Sigmoid colon (tissue), 6 donors: ENCODE measurements at regions not wholly inside any gene's neighbourhood (a gene's known extent, or its start where the extent isn't known, plus 50 kb on each side); places are given as distances from the start of the nearest gene placed in this dataset.
"Not testable (repeated sequence)": the region's sequence is repeated elsewhere in the genome, so short reads cannot be mapped to it uniquely, and the experiment has no call there.

Experiments used
- DNase-seq: peaks from one replicate; pipeline ENCODE4 v3.0.0-alpha.2; 2019
- H3K27ac ChIP-seq, 4 donors: fragments of 200-600 bp; sonication (generic); one replicate each; pipeline ENCODE4 v1.5.1; 2016 to 2019; ENCODE audit warnings: mild to moderate bottlenecking in 1 of 4
- H3K27me3 ChIP-seq, 3 donors: fragments of 200-600 bp; sonication (generic); one replicate each; pipeline ENCODE4 v1.5.1; 2019; ENCODE audit warnings: mild to moderate bottlenecking in 1 of 3
- H3K36me3 ChIP-seq, 4 donors: fragments of 200-600 bp; sonication (generic); one replicate each; pipeline ENCODE4 v1.5.1; 2016 to 2019
- H3K4me1 ChIP-seq, 4 donors: fragments of 200-600 bp; sonication (generic); one replicate each; pipeline ENCODE4 v1.5.1; 2017 to 2019
- H3K4me3 ChIP-seq, 4 donors: fragments of 200-600 bp; sonication (generic); one replicate each; pipeline ENCODE4 v1.5.1; 2017 to 2019; ENCODE audit warnings: mild to moderate bottlenecking in 2 of 4, moderate library complexity in 1 of 4
- H3K9me3 ChIP-seq, 4 donors: fragments of 200-600 bp in 3 of 4; sonication (generic) in 3 of 4; one replicate each; pipeline versions ENCODE4 v1.5.1 to v1.6.1; 2013 to 2019
- EP300 ChIP-seq, 4 donors: sonication (generic); formaldehyde crosslinking; IDR thresholded peaks; one replicate each; pipeline ENCODE4 v1.6.1; 2017; ENCODE audit warnings: antibody characterized with exemption in 4 of 4
- POLR2A ChIP-seq, 2 donors: fragments of 450-650 bp; IDR thresholded peaks; one replicate each; pipeline ENCODE4 v1.6.1; 2016; ENCODE audit warnings: antibody characterized with exemption in 2 of 2, mild to moderate bottlenecking in 2 of 2, moderate library complexity in 2 of 2
- POLR2AphosphoS5 ChIP-seq, 4 donors: sonication (generic); formaldehyde crosslinking; IDR thresholded peaks; one replicate each; pipeline ENCODE4 v1.6.1; 2017; ENCODE audit warnings: antibody characterized with exemption in 4 of 4
- WGBS, 2 donors: extraction: QIAGEN DNeasy Blood & Tissue Kit; methylation state at CpG; one replicate each; pipeline ENCODE4 v1.1.7; 2013; 5-methylcytosine and 5-hydroxymethylcytosine counted together
- intact Hi-C: fragments of 100-400 bp; cut with DNase I; formaldehyde crosslinking; loops from one replicate; pipeline ENCODE4 v1.15.1; 2023
- TF ChIP-seq, protein P1 (sequence below), 4 experiments: fragments of 450-650 bp in 3 of 4; fragments of 200-600 bp in 1 of 4; IDR thresholded peaks; one replicate each; pipeline ENCODE4 v1.5.1; 2016 to 2019; ENCODE audit warnings: antibody characterized with exemption in 4 of 4, mild to moderate bottlenecking in 3 of 4, moderate library complexity in 2 of 4
- donor health status: healthy with polysubstance abuse.
- donor health status: healthy.

DNA sequence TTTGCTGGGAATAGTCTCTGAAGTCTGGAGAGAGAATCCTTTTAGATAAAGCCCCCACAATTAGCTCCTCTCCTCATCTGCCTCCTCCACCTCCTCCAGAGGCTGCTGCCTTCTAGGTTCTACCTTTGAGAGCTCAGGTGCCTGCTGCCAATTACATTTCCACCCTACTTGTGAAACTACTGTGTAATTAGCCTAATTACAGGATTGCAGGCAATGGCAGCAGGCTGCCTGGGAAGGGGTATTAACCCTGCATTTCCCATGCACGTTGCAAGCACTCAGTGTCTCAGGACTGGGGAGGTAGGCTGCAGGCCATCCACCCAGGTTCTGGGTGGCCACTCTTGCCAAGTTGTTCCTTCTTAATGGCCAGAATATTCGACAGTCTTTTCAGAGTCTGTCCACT is 215.6 kb upstream of the ZNF217 start:
- Histone ChIP-seq H3K9me3 (no peaks in the 10 kb centered on the region), H3K36me3 (no peaks in the 10 kb centered on the region), H3K27me3 (no peaks in the 10 kb centered on the region), H3K4me3 (no peak overlapping the region), H3K4me1 (peaks cover 0 to 6% (median 0%) of the 10 kb centered on the region in 4 donors), H3K27ac (no peak overlapping the region)
- DNase-seq: no peak
- intact Hi-C loops: no loop called here
- TF ChIP-seq, protein P1, sequence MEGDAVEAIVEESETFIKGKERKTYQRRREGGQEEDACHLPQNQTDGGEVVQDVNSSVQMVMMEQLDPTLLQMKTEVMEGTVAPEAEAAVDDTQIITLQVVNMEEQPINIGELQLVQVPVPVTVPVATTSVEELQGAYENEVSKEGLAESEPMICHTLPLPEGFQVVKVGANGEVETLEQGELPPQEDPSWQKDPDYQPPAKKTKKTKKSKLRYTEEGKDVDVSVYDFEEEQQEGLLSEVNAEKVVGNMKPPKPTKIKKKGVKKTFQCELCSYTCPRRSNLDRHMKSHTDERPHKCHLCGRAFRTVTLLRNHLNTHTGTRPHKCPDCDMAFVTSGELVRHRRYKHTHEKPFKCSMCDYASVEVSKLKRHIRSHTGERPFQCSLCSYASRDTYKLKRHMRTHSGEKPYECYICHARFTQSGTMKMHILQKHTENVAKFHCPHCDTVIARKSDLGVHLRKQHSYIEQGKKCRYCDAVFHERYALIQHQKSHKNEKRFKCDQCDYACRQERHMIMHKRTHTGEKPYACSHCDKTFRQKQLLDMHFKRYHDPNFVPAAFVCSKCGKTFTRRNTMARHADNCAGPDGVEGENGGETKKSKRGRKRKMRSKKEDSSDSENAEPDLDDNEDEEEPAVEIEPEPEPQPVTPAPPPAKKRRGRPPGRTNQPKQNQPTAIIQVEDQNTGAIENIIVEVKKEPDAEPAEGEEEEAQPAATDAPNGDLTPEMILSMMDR (IDR thresholded peaks at IDR 0.05): no peak
- no peak for TF ChIP-seq POLR2A (IDR thresholded peaks at IDR 0.05)
- TF ChIP-seq EP300 (IDR thresholded peaks at IDR 0.05): no peak
- TF ChIP-seq POLR2AphosphoS5 (IDR thresholded peaks at IDR 0.05): no peak
- whole genome bisulfite sequencing, 2 donors: 40 to 77% methylated on average over 2 of the region's 2 CpGs

DNA sequence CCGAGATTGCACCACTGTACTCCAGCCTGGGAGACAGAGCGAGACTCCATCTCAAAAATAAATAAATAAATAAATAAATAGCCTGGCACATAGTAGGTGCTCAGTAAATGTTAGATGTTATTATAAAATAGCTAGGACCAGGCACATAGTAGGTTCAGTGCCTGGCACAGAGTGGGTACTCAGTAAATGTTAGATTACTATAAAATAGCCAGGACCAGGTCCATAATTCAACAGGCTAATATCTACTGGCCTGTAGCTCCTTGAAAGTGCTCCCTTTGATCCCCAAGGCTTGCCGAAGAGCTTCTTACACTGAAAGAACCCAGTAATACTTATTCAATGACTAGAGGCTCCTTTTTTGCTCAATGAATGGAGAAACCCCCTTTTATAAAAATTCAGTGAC is 215.1 kb upstream of the ZNF217 start:
- TF ChIP-seq POLR2AphosphoS5 (IDR thresholded peaks at IDR 0.05) (no peak), EP300 (IDR thresholded peaks at IDR 0.05) (no peak), POLR2A (IDR thresholded peaks at IDR 0.05) (no peak)
- TF ChIP-seq, protein P1 (IDR thresholded peaks at IDR 0.05): no peak
- Histone ChIP-seq H3K27me3 (no peaks in the 10 kb centered on the region), H3K4me3 (no peak overlapping the region), H3K4me1 (peaks cover 0 to 6% (median 0%) of the 10 kb centered on the region in 4 donors), H3K27ac (no peak overlapping the region), H3K9me3 (no peaks in the 10 kb centered on the region), H3K36me3 (no peaks in the 10 kb centered on the region)
- no peak for DNase-seq
- intact Hi-C loops: no loop called here
- WGBS, 2 donors: 88 to 97% methylated on average over 3 of the region's 3 CpGs

DNA sequence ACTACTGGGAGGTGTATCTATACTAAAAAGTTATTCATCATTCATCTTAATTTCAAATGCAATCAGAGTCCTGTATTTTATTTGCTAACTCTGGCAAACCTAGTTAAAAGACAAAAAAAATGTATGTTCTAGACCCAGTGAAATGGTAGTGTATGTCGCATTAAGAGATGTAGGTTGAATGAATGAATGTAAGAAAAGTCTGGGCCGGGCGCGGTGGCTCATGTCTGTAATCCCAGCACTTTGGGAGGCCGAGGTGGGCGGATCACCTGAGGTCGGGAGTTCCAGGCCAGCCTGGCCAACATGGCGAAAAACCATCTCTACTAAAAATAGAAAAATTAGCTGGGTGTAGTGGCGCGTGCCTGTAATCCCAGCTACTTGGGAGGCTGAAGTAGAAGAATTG is 214.7 kb upstream of the ZNF217 start:
- H3K4me3 ChIP-seq, H3K9me3 ChIP-seq, intact Hi-C loops, H3K27ac ChIP-seq, H3K27me3 ChIP-seq, H3K4me1 ChIP-seq, DNase-seq, H3K36me3 ChIP-seq: not testable (repeated sequence)
- 93 to 96% methylated on average over 10 of the region's 10 CpGs for WGBS, 2 donors
- TF ChIP-seq, protein P1 (IDR thresholded peaks at IDR 0.05): peak in 1 of 4 experiments; percentile 7

DNA sequence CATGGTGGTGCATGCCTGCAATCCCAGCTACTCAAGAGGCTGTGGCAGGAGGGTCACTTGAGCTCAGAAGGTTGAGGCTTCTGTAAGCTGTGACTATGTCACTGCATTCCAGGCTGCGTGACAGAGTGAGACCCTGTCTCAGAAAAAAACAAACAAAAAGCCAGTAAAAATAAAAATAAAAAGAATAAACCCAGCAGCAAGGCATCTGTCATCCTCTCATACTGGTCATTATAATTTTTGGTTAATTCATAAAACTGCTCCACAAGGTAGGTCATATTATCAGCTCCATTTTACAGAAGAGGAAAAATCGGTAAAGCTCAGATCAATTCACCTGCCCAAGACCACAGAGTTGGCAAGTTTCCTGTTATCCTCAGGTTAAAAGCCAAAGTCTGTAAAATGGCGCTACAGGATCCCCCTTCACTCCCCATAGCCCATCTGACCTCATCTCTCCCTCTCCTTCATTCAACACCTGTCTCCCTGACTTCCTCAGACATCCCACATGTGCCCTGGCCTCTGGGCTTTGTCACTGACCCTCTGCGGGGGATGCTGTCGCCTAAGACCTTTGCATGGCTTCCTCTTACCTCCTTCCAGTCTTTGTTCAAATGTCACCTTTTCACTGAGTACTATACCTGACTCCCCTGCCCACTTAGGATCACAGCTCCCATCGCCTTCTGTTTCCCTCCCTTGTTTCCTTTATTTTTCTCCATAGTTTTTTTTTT is 213.2 kb upstream of the ZNF217 start:
- Histone ChIP-seq H3K4me1 (peaks cover 0 to 14% (median 3%) of the 10 kb centered on the region in 4 donors), H3K36me3 (no peaks in the 10 kb centered on the region), H3K4me3 (no peak overlapping the region), H3K9me3 (no peaks in the 10 kb centered on the region), H3K27ac (no peak overlapping the region), H3K27me3 (no peaks in the 10 kb centered on the region)
- DNase-seq: no peak
- TF ChIP-seq EP300 (IDR thresholded peaks at IDR 0.05) (no peak), POLR2AphosphoS5 (IDR thresholded peaks at IDR 0.05) (no peak), POLR2A (IDR thresholded peaks at IDR 0.05) (no peak)
- TF ChIP-seq, protein P1 (IDR thresholded peaks at IDR 0.05): no peak
- 90 to 92% methylated on average over 6 of the region's 6 CpGs for WGBS, 2 donors
- intact Hi-C loops: no loop called here

DNA sequence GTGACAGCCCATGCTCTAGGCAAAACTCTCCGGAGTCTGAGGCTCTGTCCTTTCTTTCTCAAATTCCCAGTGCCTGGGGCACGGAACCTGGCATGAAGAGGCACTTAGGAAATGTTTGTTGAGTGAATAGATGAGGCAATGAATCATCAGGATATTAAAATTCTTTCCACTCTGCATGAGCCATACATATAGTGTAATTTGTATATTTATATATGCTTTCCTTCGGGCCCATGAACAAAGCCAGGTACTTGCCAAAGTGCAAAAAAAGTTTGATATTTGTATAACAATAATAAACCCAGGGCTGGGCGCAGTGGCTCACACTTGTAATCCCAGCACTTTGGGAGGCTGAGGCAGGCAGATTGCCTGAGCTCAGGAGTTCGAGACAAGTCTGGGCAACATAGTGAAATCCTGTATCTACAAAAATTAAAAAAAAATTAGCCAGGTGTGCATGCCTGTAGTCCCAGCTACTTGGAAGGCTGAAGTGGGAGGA is 212.3 kb upstream of the ZNF217 start:
- H3K27me3 ChIP-seq: no peaks in the 10 kb centered on the region
- peaks cover 0 to 14% (median 3%) of the 10 kb centered on the region in 4 donors for H3K4me1 ChIP-seq
- H3K9me3 ChIP-seq: no peaks in the 10 kb centered on the region
- WGBS, 2 donors: 18 to 63% methylated on average over 5 of the region's 5 CpGs
- no peak overlapping the region for H3K27ac ChIP-seq
- no peak for DNase-seq
- no peak overlapping the region for H3K4me3 ChIP-seq
- intact Hi-C loops: no loop called here
- H3K36me3 ChIP-seq: no peaks in the 10 kb centered on the region
- TF ChIP-seq POLR2A (IDR thresholded peaks at IDR 0.05): no peak
- TF ChIP-seq, protein P1 (IDR thresholded peaks at IDR 0.05): no peak
- TF ChIP-seq POLR2AphosphoS5 (IDR thresholded peaks at IDR 0.05): no peak
- TF ChIP-seq EP300 (IDR thresholded peaks at IDR 0.05): no peak
